PC-9 (cell line): ENCODE measurements at regions not wholly inside any gene's neighbourhood (a gene's known extent, or its start where the extent isn't known, plus 50 kb on each side); places are given as distances from the start of the nearest gene placed in this dataset.

Experiments
- EZH2 ChIP-seq: fragments of 200-600 bp; sonication (generic); IDR thresholded peaks from 2 replicates; pipeline ENCODE4 v1.8.0; 2017; ENCODE audit warnings: antibody characterized with exemption, low read depth
- TF ChIP-seq, protein P1 (sequence below): fragments of 200-600 bp; sonication (generic); conservative IDR thresholded peaks from 2 replicates; pipeline ENCODE4 v1.6.1; 2017; ENCODE audit warnings: mixed run types, antibody characterized with exemption, mild to moderate bottlenecking, moderate library complexity

DNA sequence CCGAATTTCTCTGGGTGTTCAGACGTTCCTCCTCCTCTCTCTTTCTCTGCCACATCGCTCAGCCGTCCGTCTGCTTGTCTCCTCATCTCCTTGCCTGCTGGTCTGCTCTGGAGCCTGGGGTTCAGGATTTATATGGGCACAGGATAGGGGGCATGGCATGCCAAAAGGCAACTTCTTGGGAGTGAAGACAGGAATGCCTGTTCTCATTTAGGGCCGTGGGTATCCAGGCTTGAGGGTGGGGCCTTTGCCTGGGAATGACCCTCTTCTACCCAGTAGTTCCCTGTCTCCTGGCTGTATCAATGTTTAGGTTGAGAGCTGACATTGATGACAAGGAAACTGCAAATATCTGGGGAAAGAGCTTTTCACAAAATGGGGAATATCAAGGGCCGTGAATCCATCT lies 98.0 kb downstream of the HRH4 start:
- TF ChIP-seq, protein P1, sequence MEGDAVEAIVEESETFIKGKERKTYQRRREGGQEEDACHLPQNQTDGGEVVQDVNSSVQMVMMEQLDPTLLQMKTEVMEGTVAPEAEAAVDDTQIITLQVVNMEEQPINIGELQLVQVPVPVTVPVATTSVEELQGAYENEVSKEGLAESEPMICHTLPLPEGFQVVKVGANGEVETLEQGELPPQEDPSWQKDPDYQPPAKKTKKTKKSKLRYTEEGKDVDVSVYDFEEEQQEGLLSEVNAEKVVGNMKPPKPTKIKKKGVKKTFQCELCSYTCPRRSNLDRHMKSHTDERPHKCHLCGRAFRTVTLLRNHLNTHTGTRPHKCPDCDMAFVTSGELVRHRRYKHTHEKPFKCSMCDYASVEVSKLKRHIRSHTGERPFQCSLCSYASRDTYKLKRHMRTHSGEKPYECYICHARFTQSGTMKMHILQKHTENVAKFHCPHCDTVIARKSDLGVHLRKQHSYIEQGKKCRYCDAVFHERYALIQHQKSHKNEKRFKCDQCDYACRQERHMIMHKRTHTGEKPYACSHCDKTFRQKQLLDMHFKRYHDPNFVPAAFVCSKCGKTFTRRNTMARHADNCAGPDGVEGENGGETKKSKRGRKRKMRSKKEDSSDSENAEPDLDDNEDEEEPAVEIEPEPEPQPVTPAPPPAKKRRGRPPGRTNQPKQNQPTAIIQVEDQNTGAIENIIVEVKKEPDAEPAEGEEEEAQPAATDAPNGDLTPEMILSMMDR = no peak
- no peak for TF ChIP-seq EZH2
